Liver (tissue), 8 donors: ENCODE measurements at regions not wholly inside any gene's neighbourhood (a gene's known extent, or its start where the extent isn't known, plus 50 kb on each side); places are given as distances from the start of the nearest gene placed in this dataset.

ENCODE experiments used
- DNase-seq: peaks from one replicate; pipeline ENCODE4 v3.0.0-alpha.2; 2017; ENCODE audit warnings: low spot score
- H3K27ac ChIP-seq, 2 donors: one replicate each; pipeline ENCODE4 v1.7.0; 2013; ENCODE audit warnings: inconsistent platforms in 2 of 2, low read length in 2 of 2, control low read depth in 1 of 2, low read depth in 1 of 2, mild to moderate bottlenecking in 1 of 2
- H3K27me3 ChIP-seq, 4 donors: one replicate each; pipeline versions ENCODE4 v1.6.1 to v1.7.0; 2013; ENCODE audit warnings: low read length in 3 of 4, inconsistent platforms in 1 of 4, mild to moderate bottlenecking in 1 of 4, moderate library complexity in 1 of 4; ENCODE audit not compliant: control insufficient read depth in 4 of 4, insufficient read depth in 4 of 4
- H3K36me3 ChIP-seq, 4 donors: one replicate each; pipeline versions ENCODE4 v1.6.1 to v1.7.0; 2013; ENCODE audit warnings: low read length in 3 of 4, mild to moderate bottlenecking in 3 of 4, low read depth in 1 of 4, moderate library complexity in 1 of 4; ENCODE audit not compliant: control insufficient read depth in 4 of 4, insufficient read depth in 3 of 4
- H3K4me1 ChIP-seq, 4 donors: one replicate each; pipeline versions ENCODE4 v1.6.1 to v1.7.0; 2013; ENCODE audit warnings: low read length in 3 of 4, mild to moderate bottlenecking in 3 of 4, moderate library complexity in 1 of 4; ENCODE audit not compliant: control insufficient read depth in 4 of 4, insufficient read depth in 4 of 4
- H3K4me3 ChIP-seq, 3 donors: one replicate each; pipeline versions ENCODE4 v1.6.1 to v1.7.0; 2013; ENCODE audit warnings: low read length in 3 of 3, control low read depth in 1 of 3, low read depth in 1 of 3, mild to moderate bottlenecking in 1 of 3
- H3K9ac ChIP-seq, 2 donors: one replicate each; pipeline ENCODE4 v1.7.0; 2013; ENCODE audit warnings: low read length in 2 of 2, mild to moderate bottlenecking in 2 of 2, moderate library complexity in 2 of 2, control low read depth in 1 of 2, low read depth in 1 of 2
- H3K9me3 ChIP-seq, 4 donors: one replicate each; pipeline versions ENCODE4 v1.6.1 to v1.7.0; 2013; ENCODE audit warnings: low read length in 3 of 4; ENCODE audit not compliant: control insufficient read depth in 4 of 4
- ATF3 ChIP-seq: IDR thresholded peaks from 2 replicates; pipeline ENCODE4 v1.6.1; 2016; ENCODE audit warnings: antibody characterized with exemption
- CTCF ChIP-seq: fragments of 150-350 bp; IDR thresholded peaks from 2 replicates; pipeline ENCODE4 v1.5.1; 2017; ENCODE audit warnings: improper control_type of control experiment, low read depth, low read length; ENCODE audit not compliant: missing input control
- EGR1 ChIP-seq, 2 donors: IDR thresholded peaks; 2 replicates each; pipeline ENCODE4 v1.6.1; 2016 to 2018; ENCODE audit warnings: antibody characterized with exemption in 2 of 2, low read depth in 2 of 2
- FOXA1 ChIP-seq: IDR thresholded peaks from 2 replicates; pipeline ENCODE4 v1.6.1; 2016; ENCODE audit warnings: antibody characterized with exemption
- FOXA2 ChIP-seq: IDR thresholded peaks from 2 replicates; pipeline ENCODE4 v1.6.1; 2016; ENCODE audit warnings: antibody characterized with exemption
- GABPA ChIP-seq, 2 donors: IDR thresholded peaks in 1 of 2; conservative IDR thresholded peaks in 1 of 2; 2 replicates each; pipeline ENCODE4 v1.6.1; 2016; ENCODE audit warnings: antibody characterized with exemption in 2 of 2, mild to moderate bottlenecking in 1 of 2, moderate library complexity in 1 of 2
- HNF4A ChIP-seq, 2 donors: conservative IDR thresholded peaks; 2 replicates each; pipeline ENCODE4 v1.6.1; 2016; ENCODE audit warnings: antibody characterized with exemption in 2 of 2, mild to moderate bottlenecking in 2 of 2
- HNF4G ChIP-seq: IDR thresholded peaks from 2 replicates; pipeline ENCODE4 v1.6.1; 2016; ENCODE audit warnings: antibody characterized with exemption
- JUND ChIP-seq, 2 donors: IDR thresholded peaks; 2 replicates each; pipeline ENCODE4 v1.6.1; 2016; ENCODE audit warnings: antibody characterized with exemption in 2 of 2
- MAX ChIP-seq: IDR thresholded peaks from 2 replicates; pipeline ENCODE4 v1.6.1; 2016; ENCODE audit warnings: antibody characterized with exemption
- NR2F2 ChIP-seq: IDR thresholded peaks from 2 replicates; pipeline ENCODE4 v1.6.1; 2016; ENCODE audit warnings: antibody characterized with exemption
- RAD21 ChIP-seq, 2 donors: IDR thresholded peaks; 2 replicates each; pipeline ENCODE4 v1.6.1; 2016; ENCODE audit warnings: antibody characterized with exemption in 2 of 2, mild to moderate bottlenecking in 2 of 2
- REST ChIP-seq: IDR thresholded peaks from 2 replicates; pipeline ENCODE4 v1.6.1; 2016; ENCODE audit warnings: antibody characterized with exemption, mild to moderate bottlenecking
- RXRA ChIP-seq, 2 donors: IDR thresholded peaks; 2 replicates each; pipeline ENCODE4 v1.6.1; 2017 to 2018; ENCODE audit warnings: antibody characterized with exemption in 2 of 2, mild to moderate bottlenecking in 1 of 2
- SP1 ChIP-seq: IDR thresholded peaks from 2 replicates; pipeline ENCODE4 v1.6.1; 2018; ENCODE audit warnings: antibody characterized with exemption, mild to moderate bottlenecking
- TAF1 ChIP-seq: conservative IDR thresholded peaks from 2 replicates; pipeline ENCODE4 v1.6.1; 2016; ENCODE audit warnings: antibody characterized with exemption, mild to moderate bottlenecking
- ZBTB33 ChIP-seq: IDR thresholded peaks from 2 replicates; pipeline ENCODE4 v1.6.1; 2016; ENCODE audit warnings: antibody characterized with exemption
- WGBS: extraction: QIAGEN DNeasy Blood & Tissue Kit; methylation state at CpG from one replicate; pipeline ENCODE4 v1.1.7; 2013; 5-methylcytosine and 5-hydroxymethylcytosine counted together
- donor health status: healthy.
- donor health status: healthy.
- donor health status: healthy.
- donor health status: healthy.
- donor health status: healthy.

- no peak overlapping the region for H3K27ac ChIP-seq
- no peak for TF ChIP-seq TAF1
- TF ChIP-seq RXRA (IDR thresholded peaks at IDR 0.05) = no peak
- no peak for TF ChIP-seq JUND (IDR thresholded peaks at IDR 0.05)
- TF ChIP-seq HNF4G = no peak
- H3K4me1 ChIP-seq = no peaks in the 10 kb centered on the region
- H3K9me3 ChIP-seq = no peaks in the 10 kb centered on the region
- 92% methylated on average over 6 of the region's 6 CpGs for WGBS
- no peak overlapping the region for H3K9ac ChIP-seq
- H3K27me3 ChIP-seq = no peaks in the 10 kb centered on the region
- H3K36me3 ChIP-seq = no peaks in the 10 kb centered on the region
- no peak for DNase-seq
- H3K4me3 ChIP-seq = no peak overlapping the region
Observed at GRCh38 chr4:159481936-159482335, 379.1 kb downstream of the RAPGEF2 start.

- TF ChIP-seq ATF3 (no peak), NR2F2 (no peak), SP1 (no peak), ZBTB33 (no peak), TAF1 (no peak), MAX (no peak), GABPA (IDR thresholded peaks at IDR 0.05 in 1 of 2, conservative IDR thresholded peaks at IDR 0.05 in 1 of 2) (no peak), FOXA2 (no peak), HNF4A (conservative IDR thresholded peaks at IDR 0.05) (no peak), RXRA (IDR thresholded peaks at IDR 0.05) (no peak), RAD21 (IDR thresholded peaks at IDR 0.05) (no peak), REST (no peak), FOXA1 (no peak), CTCF (no peak), HNF4G (no peak), EGR1 (IDR thresholded peaks at IDR 0.05; ENCODE audit: low read depth in 2 of 2) (no peak)
- 75% methylated on average over 5 of the region's 5 CpGs for WGBS
- no peak overlapping the region for H3K4me3 ChIP-seq
- H3K36me3 ChIP-seq = no peaks in the 10 kb centered on the region
- no peaks in the 10 kb centered on the region for H3K9me3 ChIP-seq
- no peaks in the 10 kb centered on the region for H3K27me3 ChIP-seq
- DNase-seq = no peak
- H3K4me1 ChIP-seq = peaks cover 0 to 5% (median 2%) of the 10 kb centered on the region in 4 donors
- H3K27ac ChIP-seq = no peak overlapping the region
- H3K9ac ChIP-seq = no peak overlapping the region
Observed at GRCh38 chr4:159483110-159483781, 380.4 kb downstream of the RAPGEF2 start.
